NAMALWA (cell line): ENCODE measurements at regions not wholly inside any gene's neighbourhood (a gene's known extent, or its start where the extent isn't known, plus 50 kb on each side); places are given as distances from the start of the nearest gene placed in this dataset.
"Not testable (repeated sequence)": the region's sequence is repeated elsewhere in the genome, so short reads cannot be mapped to it uniquely, and the experiment has no call there.

Experiments
- DNase-seq: peaks from one replicate; pipeline ENCODE4 v3.0.0-alpha.2; 2015; ENCODE audit warnings: low spot score

DNA sequence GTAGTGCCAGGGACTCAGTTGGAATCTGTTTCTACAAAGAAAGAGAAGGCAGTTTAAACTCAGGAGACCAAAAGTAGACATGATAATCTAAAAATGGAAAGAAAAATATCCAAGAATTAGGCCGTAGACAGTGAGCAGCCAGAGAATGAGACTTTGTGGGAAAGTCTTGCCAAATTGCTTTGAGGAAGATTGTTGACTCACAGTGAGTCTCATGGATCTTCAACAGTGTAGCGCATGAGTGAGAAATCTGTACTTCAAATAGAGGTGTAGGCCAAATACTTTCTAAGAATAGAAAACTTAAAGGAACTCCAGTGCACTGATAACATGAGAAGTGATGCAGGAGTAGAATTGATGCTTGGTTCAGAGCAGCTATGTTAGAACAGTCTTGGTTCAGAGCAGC is 284.5 kb downstream of the HTR1B start:
- no peak for DNase-seq

DNA sequence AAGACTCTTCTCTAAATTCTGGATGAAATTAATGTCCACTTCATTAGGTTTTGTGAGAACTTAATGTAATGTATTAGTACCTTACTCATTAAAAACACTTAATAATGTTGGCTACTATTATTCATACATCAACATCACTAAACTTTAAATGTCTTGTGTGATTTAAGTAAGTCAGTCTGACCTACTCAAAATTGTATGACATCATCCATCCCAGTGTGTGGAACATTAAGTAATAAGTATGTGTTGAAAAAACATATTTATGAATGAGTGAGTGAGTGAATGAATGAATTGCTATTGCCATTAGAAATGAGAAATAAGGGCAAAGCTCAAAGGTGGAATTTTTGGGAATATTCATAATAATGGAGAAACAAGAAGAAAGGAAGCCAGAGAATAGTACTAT is 285.8 kb downstream of the HTR1B start:
- DNase-seq = no peak

DNA sequence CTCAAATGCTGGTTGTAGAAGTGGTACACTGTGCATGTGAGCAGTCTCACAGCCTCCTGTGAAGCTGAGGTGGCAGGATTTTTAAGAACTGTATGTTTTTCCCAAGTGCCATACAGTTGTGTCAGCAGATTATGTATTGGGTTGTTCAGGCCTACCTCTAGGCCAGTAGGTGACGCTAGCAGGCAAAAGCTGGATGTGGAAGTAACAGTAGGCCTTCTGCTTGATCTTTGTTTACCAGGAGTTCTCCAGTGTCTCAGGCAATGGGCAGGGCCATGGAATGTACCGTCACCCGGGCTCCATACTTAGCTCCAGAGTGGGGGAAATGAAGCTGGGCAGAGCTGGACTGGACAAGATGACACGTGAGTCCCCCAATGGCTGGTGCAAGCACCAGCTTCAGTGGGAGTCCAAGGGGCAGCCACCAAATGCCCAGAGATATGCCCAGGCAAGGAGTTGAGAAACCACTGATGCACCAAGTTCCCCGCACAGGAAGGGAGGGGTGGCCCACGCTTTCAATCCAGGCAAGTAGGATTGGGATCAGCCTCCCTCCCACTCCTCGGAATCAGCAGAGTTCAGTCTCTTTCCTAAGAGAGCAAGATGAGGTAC is 289.7 kb downstream of the HTR1B start:
- DNase-seq = no peak

DNA sequence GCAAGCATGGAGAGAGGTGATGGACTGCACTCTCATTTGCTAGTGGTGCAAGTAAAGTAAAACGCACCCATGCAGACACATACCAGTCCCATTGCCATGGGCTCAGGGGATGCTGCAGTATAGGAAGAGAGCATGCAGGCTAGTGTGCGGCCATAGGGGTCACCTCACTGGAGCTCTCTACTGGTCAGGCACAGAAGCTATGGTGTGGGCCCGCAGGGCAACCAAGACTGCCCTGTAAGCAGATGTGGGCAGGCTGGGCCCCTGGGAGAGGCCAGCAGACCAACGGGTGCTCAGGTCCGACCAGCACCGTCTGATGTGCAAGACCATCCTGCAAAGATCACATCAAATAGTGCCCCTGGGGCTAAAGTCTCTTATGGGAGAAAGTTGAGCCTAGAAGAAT is 290.7 kb downstream of the HTR1B start:
- DNase-seq = no peak

DNA sequence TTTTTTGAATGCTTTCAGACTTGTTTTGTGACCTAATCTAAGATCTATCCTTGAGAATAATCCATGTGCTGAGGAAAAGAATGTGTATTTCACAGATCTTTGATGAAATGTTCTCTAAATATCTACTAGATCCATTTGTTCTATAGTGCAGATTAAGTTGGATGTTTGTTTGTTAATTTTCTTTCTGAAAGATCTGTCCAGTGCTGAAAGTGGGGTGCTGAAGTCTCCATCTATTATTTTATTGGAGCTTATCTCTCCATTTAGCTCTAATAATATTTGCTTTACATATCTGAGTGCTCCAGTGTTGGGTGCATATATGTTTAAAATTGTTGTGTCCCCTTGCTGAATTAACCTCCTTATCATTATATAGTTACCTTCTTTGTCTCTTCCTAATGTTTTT is 303.6 kb downstream of the HTR1B start:
- no peak for DNase-seq

DNA sequence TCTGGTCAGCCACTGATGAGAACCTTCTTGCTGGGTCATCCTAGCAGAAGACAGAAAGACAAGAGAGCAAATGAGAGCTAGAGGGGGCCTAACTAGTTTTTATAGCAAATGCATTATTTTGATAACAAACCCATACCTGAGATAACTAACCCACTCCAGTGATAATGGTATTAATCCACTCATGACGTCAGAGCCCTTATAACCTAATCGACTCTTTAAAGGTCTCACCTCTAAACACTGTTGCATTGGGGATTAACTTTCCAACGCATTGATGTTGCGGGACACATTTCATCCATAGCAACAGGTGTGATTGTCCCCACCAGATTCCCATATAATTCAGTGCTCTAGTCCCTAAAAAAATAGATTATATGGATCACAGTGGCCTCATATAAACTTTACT is 312.1 kb downstream of the HTR1B start:
- DNase-seq = no peak

DNA sequence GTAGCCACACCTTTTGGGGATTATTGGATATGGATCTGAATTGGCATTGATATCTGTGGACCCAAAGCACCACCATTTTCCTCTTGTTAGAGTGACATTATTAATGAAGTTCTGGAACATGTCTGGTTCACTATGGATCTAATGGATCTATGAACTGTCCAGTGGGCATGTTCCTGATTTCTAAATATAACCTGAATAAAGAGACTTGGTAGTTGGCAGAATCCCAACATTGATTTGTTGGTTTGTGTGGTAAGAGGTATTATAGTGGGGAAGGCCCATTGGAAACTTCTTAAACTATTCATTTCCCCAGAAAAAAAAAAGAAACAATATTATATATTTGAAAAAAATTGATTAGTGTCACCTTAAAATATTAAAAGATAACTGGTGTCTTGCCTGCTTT is 312.6 kb downstream of the HTR1B start:
- DNase-seq = no peak

DNA sequence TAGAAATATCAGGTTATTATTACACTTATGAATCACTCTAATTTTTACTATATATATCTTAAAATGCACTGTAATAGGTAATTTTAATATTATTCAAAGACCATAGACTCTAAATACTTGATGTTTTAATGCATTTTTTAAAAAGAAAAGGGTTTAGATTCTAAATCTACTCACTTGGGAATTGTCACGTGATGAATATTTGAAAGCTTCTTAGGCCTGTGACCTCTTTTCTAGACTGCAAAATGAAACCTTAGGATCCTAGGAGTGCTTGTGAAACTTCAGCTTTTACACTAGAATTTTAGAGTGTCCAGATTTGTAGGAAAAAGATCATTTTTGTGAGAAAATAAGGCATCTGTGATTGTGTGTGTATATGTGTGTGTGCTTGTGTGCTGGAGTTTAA is 318.0 kb downstream of the HTR1B start:
- DNase-seq = no peak

DNA sequence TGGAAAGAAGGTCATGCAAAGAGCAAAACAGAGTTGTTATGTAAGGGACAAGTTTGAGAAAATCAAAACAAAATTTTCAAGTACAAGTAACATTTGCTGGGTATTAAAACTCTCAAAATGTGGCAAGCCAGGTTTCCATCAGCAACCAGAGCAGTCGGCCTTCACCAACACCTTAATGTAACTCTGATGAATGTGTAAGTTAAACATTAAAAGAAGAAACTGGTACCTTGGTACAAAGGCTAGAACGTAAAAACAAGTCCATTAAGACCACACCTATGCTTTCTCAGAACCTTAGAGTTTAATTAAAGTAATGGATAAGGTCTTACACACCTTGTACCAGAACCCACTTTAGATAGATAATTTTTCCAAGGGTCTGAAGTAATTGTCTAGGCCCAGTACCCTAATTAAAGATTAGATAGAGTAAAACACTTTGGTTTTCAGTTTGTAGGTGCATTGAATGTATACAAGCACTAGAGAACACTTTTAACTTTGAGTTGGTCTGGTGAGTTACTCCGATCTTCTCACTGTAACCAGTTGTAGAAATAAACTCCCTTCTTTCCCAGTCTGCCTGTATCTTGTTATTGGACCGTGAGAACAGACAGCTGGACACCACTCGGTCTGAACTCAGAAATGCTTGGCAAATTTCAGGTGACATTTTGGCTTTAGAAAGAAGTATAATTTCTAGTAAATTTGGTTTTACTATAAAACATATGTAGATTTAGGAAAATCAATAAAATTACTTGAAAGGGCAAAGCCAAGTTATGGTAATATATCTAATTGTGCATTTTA is 319.4 kb downstream of the HTR1B start:
- DNase-seq = no peak

DNA sequence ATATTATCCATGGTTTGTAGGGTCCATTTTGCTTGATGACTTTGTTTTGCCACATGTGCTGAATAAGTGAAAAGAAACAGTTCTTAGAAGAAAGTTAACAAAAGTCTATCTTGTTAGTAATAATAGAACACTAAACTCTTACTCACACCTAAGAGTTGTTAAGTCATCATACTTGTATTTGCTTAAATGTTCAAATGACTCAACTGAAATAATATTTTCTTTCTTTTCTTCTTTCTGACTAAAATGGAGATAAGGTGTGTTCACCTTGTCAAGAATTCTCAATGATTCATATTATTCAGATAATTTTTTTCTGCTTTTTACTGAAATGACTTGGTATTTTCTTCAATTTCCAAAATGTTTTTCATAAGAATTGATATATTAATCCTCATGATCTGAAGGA is 327.2 kb downstream of the HTR1B start:
- no peak for DNase-seq

DNA sequence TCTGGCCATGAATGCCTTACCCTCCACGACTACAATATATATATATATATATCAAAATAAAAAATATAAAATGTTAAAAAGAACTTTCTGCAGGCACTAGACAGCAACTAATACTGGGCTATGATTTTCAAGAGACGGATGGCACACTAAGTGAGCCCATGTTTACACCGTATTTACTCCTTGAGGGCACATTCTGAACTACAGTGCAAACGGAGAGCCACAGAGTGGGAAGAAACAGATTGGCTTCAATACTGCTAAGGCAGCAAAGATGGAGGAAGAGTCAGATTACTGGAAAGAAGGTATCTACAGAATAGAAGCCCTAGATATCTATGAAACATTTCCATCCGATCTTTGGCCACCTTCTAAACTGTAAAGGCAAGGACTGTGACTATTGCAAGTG is 330.3 kb downstream of the HTR1B start:
- no peak for DNase-seq

DNA sequence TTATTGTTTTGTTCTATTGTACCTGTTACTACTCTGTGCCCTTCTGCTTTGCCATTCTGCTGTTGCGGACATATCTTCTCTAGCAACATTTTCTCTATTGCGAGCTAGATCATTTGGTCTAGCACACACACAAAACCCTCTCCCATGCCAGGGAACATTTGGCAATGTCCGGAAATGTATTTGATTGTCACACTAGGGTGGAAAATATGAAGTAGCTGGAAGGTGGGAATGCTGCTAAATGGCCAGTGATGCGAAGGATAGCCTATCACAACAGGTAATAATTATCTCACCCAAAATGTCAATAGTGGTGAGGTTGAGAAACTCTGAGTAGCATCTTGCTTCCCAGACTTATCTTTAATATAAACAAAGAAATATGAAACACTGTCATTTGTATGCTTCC is 331.9 kb downstream of the HTR1B start:
- DNase-seq = no peak

DNA sequence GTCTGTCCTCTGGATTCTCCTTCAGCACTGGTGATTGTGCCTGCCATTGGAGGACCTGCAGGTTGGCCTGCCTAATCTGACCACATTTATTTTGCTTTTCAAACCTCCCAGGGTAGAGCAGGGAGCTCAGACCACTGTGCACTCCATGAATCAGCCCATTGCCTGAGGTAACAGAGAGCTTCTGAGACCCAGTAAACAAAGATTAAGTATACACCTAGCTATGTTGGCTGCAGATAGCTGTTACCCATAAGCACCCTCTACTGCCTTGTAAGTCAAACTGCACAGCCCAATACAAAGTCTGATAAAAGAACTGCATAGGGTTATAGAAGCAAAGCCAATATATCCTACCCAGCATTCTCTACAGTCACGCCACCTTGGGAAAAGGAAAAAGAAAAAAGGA is 338.7 kb downstream of the HTR1B start:
- DNase-seq = no peak

DNA sequence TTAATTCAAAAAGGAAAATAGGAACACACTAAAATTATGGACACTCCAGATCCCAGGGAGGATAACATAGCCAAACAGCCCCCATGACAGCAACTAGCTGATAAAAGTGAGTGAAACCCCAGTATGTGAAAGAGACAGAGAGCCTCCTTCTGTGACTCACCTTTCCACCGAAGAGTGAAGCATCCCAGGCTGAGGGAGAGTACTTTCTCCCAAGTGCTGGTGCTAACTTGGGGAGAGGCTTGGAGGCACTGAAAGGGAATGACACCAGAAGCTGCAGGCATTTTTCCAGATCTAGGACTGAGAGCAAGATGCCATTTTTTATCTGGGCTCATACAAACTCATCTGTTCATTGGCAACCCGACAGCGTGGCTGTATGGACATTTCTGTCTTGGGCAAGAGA is 339.8 kb downstream of the HTR1B start:
- DNase-seq = no peak

DNA sequence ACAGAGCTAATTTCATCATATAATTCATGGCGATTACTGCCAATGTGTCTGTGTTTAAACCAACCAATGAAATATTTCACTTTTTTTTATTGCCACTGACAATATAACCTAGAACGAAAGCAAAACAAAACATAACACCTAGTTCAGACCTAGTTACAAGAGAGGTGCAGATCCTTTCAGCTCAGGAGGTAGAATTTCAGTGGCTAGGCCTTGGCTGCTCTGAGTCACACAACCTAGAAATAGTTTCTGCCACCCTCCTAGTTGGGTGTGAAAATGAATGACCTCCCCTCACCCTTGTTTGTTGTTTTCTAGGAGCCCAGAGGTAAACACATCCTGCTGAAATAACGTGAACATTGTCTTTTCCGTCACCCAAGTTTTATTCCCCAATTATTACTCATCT is 356.3 kb downstream of the HTR1B start:
- DNase-seq = no peak

DNA sequence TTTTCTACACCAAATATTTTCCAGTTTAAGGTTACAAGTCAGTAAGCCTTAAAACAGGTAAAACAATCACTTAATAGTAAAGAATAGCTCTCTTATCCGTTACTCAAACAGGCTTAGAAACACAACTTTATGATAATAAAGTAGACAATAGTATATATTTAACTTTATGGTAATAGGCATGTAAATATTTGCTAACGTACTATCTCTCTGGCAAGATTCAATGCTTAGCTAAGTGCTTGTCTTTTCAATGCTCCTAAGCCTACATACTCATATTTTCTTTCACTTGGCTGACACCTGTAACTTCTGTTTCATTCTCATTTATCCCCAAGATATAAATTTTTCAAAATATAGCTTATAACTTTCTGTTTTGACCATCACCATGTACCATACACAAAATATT is 358.2 kb downstream of the HTR1B start:
- no peak for DNase-seq

DNA sequence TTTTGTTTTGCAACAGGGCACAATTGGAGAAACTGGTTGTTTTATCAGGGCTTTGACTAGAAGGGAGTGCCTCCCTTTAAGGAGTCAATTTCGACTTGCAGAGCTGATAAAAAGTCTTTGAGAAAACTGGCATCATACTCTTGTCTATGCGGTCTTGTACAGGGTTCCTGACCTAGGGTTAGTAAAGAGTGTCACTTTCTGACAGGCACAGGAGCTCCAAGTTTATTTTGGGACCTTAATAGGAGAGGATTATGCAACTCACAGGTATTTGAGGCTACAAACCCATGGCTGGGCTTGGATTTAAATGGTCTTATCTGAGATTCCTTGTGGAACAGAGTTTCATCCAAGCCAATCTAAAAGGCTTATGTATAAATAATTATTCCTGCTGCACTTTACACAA is 365.4 kb downstream of the HTR1B start:
- no peak for DNase-seq

DNA sequence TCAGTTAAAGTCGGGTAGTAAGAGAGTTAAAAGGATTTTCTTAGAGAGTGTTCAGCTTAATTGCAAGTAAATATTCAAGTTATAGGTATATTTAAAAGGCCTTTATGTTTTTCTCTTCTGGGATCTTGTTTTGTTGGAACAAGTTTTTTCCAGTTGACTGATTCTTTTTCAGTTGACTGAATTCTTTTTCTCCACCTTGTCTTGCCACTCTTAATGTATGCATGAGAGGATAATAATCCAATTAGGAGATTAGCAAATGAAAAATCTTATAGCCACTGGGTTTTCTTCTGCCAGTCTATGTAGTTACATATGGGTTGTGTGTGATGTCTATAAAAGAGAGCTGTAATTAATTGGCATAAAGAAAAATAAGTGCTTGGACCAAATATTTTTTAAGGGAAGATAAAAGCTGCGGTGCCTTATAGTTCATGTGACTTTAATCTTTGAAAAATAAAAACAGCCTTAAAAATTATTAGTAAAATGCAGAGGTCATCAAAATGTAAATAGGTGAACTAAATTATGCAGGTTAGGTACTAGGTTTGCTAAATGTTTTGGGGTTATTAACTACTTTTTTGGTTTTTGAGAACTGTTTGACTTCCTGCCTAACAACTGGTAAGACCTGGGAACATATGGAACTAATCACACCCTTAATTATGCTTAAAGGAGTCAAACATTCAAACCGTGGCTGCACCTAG is 367.2 kb downstream of the HTR1B start:
- no peak for DNase-seq

DNA sequence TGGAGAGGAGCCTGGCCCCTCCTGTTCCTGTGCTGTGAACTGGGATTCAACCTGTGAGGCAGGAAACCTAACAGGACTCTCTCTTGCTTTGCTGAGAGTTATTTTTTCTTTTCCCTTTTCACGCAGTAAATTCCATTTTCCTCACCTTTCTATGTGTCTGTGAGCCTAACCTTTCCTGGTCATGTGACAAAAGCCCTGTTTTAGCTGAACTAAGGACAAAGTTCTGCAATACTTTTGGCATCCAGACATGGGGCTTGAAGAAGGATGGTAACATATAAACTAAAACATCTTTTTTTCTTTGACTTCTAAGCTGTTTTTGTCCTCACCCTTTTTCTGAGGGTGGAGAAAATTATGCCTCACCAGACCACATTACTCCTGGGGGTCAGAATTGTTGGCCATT is 368.5 kb downstream of the HTR1B start:
- no peak for DNase-seq

DNA sequence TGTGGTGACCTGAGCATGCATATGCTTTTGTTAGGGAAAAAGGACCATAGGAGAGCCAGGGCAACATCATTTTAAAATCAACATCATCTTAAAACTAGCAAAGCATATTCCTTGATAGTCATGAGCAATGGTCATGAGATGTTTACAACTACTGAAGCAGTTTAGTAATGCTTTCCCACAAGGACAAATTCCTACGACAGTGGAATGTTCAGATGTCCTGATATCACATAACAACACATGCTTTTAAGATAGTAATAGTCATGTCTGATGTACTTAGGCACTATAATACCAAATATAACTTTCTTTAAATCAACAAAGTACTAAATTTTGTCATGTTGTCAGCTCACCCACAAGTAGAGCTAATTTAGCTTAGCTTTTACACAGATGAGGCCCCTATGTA is 370.3 kb downstream of the HTR1B start:
- DNase-seq = no peak

DNA sequence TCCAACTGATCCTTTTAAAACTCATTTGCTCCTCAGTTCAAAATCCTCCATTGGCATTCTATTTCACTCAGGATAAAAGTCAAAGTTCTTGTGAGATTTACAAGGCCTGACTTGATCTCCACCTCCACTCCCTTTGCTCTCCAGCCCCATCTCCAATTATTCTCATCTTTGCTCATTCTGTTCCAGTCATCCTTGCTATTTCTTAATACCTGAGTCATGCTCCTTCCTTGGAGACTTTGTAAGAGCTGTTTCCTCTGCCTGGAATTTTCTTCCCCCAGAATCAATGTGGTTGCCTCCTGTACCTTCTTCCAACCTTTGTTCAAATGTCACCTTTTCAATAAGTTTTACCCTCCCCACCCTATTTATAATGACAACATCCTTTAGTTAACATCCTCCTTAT is 373.5 kb downstream of the HTR1B start:
- DNase-seq = no peak

DNA sequence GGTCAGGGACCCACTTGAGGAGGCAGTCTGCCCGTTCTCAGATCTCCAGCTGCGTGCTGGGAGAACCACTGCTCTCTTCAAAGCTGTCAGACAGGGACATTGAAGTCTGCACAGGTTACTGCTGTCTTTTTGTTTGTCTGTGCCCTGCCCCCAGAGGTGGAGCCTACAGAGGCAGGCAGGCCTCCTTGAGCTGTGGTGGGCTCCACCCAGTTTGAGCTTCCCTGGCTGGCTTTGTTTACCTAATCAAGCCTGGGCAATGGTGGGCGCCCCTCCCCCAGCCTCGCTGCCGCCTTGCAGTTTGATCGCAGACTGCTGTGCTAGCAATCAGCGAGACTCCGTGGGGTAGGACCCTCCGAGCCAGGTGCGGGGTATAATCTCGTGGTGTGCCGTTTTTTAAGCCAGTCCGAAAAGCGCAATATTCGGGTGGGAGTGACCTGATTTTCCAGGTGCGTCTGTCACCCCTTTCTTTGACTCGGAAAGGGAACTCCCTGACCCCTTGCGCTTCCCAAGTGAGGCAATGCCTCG is 375.4 kb downstream of the HTR1B start:
- not testable (repeated sequence) for DNase-seq

DNA sequence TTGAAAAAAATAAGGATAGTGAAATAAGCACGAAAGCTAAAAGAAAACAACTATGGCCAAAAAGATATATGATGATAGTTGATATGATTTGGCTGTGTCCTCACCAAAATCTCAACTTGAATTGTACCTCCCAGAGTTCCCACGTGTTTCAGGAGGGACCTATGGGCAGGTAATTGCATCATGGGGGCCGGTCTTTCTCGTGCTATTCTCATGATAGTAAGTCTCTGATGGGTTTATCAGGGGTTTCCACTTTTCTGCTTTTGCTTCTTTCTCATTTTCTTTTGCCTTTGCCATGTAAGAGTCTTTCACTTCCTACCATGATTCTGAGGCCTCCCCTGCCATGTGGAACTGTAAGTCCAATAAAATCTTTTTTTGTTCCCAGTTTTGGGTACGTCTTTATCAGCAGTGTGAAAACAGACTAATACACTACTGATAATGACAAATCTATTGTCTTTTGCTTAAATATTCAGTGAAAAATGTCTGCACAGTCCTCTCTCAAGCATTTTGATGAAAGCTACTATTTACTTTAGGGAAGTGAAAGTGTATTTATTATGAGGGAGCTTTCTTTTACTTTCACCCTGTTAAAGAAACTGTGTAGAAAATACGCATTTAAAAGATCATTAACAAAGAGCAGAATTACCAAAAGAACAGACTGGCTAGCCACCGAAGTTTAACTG is 389.1 kb downstream of the HTR1B start:
- no peak for DNase-seq
